GM19023 (cell line): ENCODE measurements at regions not wholly inside any gene's neighbourhood (a gene's known extent, or its start where the extent isn't known, plus 50 kb on each side); places are given as distances from the start of the nearest gene placed in this dataset.
A peak's percentile ranks its signal among the peaks of the same experiment; 100 is the strongest.

Experiments
- ATAC-seq: cut with Tn5 transposase; IDR thresholded peaks from one replicate; pipeline ENCODE4 v1.9.1; 2021; ENCODE audit warnings: mild to moderate bottlenecking, moderate library complexity; ENCODE audit not compliant: unreplicated experiment

DNA sequence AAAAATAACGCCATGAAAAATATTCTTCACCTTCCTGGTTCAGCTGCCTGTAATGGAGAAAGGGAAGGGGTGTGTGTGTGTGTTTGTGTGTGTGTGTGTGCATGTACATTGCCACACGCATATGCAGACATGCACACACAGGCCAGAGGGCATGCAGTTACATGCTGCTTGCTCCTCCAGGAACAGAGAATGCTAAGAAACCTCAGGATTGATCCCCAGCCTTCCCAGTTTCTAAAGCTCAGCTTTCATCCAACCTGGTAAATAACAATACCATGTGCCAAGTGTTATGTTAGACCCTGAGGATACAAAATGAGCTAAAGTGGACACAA, 241.7 kb downstream of the SPTSSA start:
- no peak for ATAC-seq

DNA sequence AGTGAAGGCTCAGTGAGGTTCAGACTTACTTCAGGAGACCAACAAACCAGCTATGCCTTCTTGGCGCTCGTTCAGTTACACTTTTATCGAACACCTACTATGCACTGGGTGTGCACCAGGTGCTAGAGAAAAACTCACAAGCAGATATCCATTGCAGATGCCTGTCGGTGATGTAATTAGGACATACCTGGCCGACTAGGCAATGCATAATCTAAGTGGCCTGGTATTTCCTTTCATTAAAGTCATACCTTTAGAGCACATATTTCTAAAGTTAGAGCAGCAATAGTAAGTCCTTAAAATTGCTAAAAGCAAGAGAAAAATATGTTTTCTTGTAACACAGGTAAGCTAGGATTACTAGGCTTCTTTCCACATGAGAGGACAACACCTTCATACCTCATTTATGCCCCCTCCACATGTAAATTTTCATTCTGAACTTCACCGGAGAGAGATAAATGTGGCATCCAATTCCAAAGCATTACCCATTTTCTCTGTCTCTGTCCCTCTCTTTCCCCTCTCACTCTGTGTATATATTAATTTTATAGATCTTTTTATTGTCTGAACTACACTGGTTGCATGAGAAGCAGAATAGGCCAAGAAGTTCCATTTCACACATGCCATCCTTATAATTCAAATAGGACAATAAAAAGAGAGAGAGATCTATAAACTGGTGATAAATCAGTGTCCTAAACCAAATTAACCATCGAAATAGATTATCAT, 242.2 kb downstream of the SPTSSA start:
- ATAC-seq: no peak

DNA sequence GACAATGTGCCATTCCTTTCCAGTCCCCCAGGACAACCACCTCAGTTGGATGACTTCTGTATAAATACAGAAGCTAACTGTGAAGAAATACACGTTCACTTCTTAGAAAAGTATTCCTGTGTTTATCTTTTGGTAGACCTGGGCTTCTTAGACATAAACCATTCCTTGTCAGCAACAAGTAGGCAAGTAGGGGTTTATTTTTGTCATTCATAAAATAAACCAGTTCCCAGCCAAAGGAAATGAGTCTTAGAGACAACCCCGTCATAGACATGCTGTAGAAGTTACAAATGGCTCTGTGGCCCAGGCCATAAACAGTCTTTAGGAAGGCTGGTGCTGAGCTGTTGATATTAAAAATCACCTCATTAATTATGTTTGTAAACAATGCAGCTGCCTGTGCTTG, 243.2 kb downstream of the SPTSSA start:
- no peak for ATAC-seq

DNA sequence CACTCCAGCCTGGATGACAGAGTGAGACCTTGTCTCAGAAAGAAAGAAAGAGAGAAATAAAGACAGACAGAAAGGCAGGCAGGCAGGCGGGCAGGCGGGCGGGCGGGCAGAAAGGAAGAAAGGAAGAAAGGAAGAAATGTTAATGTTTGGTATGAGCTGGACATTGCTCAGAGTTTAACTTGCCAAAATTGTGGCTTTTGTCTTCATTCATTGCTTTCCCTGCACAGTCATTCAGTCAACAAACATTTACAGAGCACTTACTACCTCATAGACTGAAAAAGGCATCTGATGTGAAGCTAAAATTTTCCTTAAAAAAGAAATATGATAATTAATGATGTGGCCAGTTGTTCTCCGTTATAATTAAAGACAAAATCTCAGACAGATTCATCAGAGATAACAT, 247.1 kb downstream of the SPTSSA start:
- ATAC-seq: no peak

DNA sequence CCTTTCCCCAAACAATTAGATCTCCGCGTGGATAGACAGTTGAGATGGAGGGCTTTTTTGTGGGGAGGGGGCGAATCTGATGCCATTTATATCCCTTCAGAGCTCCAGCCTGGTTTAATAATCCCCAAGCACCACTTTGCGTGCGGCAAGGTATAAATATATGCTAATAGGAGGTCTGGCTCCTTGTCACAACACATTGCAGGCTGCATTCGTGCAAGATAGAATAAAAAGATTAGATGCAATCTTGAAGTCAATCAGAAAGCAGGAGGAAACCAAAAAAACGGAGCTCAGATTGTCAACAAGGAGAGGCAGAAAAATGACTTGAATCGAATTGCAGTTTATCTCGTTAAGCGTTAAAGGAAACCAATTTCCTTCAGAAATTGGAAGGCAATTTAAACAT, 248.7 kb downstream of the SPTSSA start:
- ATAC-seq: no peak

DNA sequence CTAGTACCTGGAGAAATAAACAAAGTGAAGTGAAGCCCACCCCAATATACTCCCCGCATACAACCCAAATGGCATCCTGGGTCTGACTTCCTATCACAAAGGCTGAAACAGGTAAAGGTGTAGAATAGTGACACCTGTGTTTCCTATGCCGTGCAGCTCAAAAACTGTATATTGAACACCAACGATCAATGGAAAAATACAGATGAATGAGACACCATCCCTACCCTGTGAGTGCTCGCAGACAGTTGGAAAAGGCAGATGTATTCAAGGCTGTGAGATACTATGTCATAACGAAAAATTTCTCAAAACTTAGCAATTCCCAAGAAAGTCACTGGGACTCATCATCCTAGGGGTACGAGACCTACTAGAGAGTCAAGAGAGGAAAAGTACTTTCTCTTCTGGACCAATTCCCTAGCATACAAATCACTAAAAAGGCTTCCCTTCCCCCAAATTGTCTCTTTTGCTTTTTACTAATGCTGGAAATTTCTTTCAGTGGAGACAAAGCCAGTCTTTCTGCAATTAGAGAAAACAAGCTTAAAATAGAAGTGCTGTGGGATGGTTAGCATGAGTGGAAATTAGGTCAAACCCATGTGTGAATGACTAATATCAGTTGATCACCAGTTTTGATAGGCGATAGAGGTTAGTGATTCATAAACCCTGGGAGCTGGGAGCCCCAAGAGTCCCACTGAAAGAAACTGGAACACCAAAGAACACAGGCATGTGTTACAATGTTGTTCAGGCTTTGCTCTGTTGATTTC, 249.7 kb downstream of the SPTSSA start:
- ATAC-seq: no peak

DNA sequence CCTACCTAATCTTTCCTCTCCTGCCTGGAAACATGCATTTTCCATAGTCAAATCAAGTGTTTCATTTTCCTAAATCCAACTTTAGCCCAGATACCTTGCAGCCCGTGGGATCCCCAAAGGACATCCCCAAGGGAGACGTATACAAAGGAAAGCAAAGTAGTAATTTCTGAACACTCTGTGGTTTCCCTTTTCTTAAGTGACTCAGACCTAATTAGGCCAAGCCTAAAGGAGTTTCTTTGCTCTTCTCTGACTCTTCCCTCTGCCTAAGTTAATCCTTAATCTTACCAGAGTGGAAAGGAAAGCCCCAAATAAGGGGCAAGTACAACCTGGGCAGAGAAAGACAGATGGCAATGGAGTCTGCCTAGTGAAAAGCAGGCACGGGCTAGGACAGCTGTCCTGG, 250.3 kb downstream of the SPTSSA start:
- peak; percentile 69 for ATAC-seq

DNA sequence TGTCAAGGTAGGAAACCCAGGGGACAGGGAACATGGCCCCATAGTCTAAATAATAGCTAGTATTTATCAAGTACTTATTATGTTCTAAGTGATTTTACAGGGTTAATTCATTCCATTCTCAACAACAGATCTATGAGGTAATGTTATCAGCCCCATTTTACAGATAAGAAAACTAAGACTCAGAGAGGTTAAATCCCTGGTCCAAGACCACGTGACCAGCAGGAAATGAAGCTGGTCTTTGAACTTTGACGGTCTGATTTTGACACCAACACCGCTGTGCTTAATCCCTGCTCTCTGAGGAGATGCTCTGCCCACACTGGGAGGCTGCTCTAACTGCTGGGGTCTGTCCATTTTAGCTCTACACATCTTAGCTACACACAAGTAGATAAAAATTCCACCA, 253.5 kb downstream of the SPTSSA start:
- no peak for ATAC-seq

DNA sequence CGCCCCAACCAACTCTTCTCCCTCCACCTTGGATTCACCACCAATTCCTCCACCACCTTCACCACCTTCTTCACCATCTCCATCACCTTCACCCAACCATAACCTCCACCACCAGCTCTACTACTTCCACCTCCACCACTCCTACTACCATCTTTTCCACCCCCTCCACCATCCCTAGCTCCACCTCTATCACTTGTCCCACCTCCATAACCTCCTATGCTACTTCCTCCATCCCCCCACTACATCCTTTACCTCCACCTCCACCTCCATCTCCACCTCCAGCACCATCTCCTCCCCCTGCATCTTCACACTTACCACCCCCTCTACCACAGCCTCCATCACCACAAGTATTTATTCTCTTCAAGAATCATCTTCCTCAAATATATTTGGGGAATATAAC, 254.9 kb upstream of the EGLN3 start:
- ATAC-seq: no peak

DNA sequence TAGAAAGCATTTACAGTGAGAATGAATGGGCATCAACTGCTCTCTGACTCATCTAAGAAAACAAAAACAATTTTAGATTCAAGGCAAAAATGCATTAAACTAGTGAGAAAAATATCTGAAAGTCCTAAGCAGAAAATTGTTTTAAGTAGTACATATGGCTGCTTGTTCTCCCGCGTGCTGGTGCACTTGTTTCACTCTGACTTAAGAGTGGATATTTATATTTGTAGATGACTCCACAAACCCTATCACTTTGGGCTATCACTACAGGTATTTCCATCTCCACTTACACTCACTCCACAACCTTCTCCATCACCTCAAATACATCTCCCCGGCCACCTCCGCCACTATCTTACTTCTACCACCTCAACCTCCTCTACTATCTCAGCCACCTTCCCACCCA, 253.9 kb upstream of the EGLN3 start:
- no peak for ATAC-seq

DNA sequence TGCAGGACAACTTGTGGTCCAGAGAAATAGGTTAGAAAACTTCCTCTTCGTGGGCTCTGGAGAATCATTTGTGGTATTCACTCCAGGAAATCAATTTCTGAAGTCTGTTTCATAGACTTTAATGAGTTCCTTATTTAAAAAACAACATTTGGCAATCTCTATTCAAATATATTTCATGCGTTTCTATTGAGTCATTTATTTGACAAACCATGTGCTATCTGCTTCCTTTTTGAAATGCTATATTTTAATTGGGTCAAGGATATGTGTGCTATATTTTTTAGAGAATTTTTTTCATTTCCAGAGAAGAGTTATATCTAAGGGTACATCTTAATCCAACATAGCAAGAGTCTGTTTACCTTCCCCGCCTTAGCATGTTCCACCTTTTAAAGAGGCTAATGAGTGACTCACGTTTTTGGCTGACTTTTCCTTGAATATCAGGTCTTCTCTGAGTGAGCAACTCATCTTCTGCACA, 252.4 kb upstream of the EGLN3 start:
- ATAC-seq: no peak

DNA sequence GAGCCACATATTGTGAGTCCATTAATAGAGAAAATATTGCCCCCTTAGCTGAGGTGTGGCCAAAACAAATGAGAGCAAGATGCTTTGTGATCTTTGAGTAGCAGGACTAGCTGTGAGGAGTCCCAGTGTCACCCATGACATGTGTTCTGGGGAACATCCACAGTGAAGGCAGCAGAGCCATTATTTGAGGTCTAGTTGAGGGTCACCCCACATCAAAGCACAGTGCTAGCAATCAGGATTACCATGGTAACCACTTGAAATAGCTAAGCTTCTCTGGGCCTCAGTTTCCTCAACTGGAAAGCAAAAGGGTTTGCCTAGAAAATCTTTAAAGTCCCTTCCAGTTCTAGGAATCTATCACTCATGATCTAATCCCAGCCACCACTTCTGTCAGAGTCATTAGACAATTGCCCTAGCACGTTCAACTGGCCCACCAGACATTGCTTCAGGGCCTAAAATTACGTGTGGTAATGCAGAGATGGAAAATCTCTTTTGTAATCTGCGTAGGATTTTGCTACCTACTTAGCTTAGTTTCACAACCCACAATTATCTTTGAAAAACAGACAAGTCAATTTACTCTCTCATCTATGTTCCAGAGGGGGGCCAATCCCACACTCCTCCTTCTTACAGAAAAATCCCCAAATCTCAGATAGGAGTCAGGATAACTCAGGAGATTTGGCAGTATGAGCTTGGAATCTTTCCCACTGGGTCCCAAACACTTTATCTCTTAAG, 251.2 kb upstream of the EGLN3 start:
- ATAC-seq: no peak

DNA sequence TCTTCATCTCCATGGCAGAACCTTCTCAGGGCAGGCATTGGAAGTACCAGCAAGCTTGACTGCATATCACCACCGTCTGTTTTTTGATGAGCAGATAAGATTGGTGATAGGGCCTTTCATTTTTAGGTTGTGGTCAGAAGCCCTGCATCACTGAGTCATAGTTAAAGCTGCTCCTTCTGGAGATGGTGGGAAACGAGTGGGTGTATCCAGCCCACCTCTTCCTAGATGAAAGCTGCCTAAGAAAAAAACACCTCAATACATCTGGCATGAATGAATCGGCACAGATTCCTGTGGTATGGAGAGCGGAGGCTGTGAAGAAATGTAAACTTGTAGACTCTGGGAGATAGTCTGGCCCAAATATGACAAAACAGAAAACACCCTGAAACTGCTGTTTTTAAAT, 248.7 kb upstream of the EGLN3 start:
- no peak for ATAC-seq

DNA sequence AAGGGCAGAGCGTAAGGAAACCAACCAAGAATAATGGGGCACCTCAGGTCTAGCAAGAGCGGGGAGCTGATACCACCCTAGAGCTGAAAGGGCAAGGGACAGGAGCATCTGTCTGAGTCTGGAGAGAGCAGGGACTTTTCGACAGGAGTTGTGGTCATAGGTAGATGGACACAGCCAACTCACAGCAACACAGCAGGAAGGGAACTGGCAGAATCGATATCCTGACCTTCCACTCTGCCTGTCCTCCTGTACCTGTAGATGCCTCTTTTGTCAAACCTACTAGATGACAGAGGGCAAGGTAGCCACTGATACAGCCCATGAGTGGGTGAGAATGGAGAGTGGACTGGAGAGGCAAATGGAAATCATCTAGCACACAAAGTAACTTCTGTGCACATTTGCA, 247.2 kb upstream of the EGLN3 start:
- ATAC-seq: no peak

DNA sequence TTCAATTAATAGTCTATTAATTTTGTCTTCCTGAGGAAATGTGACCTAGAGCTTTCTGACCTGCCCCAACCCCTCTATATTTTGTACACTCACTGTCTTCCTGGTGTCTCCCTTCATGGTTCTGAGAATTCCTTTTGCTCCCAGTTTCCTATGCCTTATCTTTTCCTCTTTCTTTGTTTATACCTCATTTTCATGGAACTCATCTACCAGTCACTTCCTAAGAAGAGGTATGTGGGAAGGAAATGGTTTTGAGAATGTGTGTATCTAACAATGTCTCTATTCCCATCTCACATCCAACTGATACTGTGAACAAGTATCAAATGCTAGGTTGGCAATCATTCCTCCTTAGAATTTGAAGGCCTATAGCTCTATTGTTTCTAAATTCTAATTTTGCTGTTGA, 245.1 kb upstream of the EGLN3 start:
- no peak for ATAC-seq

DNA sequence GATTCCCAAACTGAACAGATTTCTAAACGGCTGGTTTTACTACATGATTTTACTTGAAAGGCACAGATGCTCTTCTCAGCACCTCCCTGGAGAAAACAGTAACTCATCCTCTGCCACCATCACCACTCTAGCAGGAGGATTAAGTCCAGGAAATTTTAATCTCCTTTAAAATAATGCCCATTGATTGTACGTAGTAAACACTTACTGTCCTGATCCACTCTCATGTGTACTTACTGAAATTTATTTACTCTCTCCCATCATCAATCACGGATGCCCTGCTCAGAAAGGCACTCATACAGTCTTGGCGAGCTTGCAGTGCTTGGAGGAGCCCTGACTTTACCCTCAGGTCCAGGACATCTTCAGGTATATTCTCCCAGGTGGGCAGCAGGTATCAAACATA, 239.8 kb upstream of the EGLN3 start:
- ATAC-seq: no peak

DNA sequence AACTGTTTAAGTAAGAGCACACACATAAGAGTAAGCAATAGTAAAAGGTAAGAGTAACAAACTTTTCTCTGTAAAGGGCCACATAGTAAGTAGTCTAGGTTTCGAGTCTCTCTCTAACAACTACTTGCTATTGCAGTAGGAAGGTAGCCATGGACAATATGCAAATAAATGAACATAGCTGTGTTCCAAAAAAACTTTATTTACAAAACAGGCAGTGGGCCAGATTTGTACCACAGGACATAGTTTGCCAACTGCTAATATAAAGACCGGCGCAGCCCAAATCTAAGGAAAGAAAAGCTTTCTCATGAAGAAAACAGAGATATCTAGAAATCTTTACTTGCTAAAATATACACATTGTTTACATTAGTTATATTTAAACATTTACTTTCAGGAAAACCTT, 239.0 kb upstream of the EGLN3 start:
- no peak for ATAC-seq

DNA sequence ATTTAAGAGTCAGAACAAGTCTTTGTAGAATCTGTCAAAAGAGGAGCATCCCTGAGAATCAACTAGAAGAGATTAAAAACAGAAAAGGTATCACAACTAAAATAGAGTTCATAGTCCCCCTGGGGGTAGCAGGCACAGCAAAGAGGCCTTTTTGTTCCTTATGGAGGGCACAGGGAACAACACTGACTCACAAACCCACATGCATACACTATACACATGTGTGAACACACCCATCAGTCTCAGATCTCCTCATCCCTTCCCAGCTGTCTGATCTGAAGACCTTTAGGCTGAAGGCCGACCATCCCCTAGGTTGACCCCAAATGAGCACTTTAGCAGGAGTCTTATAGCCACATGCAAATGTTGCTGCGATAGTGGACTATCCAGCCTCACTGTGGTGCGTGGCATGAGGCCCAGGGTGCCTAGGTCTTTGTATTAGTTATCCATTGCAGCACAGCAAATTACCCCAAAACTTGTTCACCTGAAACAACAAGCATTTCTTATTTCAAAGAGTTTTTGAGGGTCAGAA, 236.7 kb upstream of the EGLN3 start:
- no peak for ATAC-seq

DNA sequence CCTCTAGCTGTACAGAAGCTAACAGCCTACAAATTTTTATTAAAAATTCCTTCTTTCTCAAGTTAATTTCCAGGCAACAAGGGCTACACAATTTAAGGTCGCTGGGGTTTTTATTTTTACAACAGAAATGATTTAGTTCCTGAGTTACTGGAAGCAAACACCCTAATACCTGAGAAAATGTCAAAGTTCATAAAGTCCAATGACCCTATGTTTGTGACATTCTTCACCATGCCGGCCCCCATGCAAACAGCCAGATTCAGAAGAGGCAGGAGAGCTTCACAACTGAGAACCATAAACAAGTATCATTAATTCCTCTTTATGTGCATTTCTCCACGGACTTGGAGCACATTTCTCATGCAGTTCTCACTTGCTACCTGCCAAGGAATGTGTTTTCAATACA, 236.2 kb upstream of the EGLN3 start:
- ATAC-seq: no peak

DNA sequence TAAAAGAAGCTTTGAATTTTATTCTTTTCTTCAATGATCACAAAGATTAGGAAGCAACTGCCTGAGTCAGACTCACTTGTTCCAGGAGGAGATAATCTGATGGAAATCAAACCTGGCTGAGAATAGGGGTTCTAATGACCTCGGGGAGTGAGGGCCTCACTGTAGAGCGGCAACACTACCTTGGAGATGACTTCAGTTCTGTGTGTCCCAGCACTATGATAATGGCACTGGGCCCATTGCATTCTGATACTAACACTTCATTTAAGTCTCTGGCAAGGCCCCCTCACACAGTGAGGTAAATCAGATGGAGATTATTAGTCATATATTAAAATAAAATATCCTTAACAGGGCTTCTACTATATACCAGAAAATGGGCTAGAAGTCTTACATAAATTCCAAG, 233.3 kb upstream of the EGLN3 start:
- no peak for ATAC-seq

DNA sequence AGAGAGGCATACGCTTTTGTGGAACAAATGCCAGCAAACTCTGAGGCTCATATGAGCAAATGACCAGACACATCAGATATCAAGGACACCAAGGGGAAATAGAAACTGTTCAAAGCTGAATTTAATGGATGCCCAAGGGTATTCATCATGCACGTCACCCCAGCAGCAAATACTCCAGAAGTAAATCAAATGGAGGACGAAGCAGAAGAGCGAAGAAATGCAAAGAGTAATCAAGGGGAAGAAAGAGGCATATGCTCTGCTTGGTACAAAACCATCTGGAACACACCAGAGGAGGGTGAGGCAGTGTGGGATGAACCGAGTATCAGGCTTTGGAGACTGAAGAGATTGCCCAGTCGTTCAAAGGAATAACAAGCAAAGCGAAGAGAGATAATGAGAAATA, 232.6 kb upstream of the EGLN3 start:
- ATAC-seq: no peak

DNA sequence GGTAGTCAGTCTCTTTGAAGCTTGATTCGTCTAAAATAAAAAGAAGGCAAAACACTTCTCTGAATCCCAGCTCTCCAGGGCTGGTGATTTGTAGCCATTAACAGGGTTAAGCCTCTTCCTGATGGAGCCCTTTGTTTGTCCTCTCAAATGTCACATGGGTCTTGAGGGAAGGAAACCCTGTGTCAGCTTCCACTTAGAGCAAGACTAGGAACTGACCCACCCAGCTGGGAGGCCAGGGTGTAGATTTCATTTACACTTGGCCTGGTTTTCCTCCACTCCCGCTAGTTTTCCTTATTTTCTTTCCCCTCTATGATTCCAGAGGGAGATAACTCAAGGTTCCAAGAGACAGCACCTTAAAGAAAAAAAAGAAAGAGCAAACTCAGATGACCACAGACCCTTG, 230.5 kb upstream of the EGLN3 start:
- ATAC-seq: no peak
